ENCODE measurements at regions not wholly inside any gene's neighbourhood (a gene's known extent, or its start where the extent isn't known, plus 50 kb on each side); places are given as distances from the start of the nearest gene placed in this dataset.

DNA sequence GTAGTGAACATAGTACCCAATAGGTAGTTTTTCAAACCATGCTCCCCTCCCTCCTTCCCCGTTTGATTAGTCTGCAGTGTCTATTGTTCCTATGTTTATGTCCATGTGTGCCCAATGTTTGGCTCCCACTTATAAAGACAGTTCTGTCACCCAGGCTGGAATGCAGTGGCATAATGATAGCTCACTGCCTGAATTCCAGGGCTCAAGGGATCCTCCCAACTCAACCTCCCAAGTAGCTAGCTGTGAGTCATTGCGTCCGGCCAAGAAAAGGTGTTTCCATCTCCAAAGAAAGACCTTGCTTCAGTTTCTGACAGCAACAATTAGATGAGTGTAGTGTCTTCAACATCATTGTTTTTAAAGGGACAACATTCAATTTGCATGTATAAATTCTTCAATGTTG, 131.1 kb upstream of the CEP162 start:
- DNase-seq (ENCODE audit: insufficient read length, low spot score) = no peak
- no peak for FAIRE-seq
- TF ChIP-seq CTCF (IDR thresholded peaks at IDR 0.05; ENCODE audit: insufficient read depth, missing control alignments) = no peak

DNA sequence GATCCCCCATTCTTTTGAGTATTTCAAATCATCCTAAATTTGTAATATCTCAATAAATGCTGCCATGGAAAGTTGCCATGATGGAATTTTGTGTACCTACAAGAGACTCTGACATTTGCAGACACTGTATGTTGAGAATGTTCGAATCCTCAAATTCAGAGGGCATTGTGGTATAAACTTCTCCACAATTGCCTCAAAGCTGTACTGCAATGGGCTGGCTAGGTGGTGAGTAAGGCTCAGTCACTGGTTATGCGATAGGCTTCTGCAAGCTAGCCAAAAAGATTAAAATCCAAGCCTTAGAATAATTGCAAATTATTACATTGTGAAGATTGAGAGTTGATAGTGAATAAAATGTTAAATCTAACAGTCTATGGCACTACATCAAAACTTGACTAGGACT, 130.2 kb upstream of the CEP162 start:
- no peak for FAIRE-seq
- no peak for DNase-seq (ENCODE audit: insufficient read length, low spot score)
- no peak for TF ChIP-seq CTCF (IDR thresholded peaks at IDR 0.05; ENCODE audit: insufficient read depth, missing control alignments)

DNA sequence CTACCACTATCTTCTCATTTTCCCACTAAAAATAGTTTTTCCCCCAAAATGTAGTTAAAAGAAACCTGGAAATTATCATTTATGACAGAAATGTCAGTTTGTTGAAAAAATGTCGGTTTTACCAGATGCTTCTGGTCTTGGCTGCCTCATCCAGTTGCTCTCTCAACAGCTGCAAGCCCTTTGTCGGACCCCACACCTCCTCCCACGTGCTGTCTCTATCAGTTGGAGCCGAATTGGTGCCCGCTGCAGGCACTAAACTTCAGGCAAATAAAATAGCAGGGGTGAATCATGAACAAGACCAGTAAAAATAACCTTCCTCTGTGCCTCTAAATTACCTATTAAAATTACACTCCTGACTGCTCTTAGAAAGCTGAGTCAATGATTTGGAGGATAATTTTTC, 129.5 kb upstream of the CEP162 start:
- TF ChIP-seq CTCF (IDR thresholded peaks at IDR 0.05; ENCODE audit: insufficient read depth, missing control alignments) = no peak
- DNase-seq (ENCODE audit: insufficient read length, low spot score) (no peak), FAIRE-seq (no peak)

DNA sequence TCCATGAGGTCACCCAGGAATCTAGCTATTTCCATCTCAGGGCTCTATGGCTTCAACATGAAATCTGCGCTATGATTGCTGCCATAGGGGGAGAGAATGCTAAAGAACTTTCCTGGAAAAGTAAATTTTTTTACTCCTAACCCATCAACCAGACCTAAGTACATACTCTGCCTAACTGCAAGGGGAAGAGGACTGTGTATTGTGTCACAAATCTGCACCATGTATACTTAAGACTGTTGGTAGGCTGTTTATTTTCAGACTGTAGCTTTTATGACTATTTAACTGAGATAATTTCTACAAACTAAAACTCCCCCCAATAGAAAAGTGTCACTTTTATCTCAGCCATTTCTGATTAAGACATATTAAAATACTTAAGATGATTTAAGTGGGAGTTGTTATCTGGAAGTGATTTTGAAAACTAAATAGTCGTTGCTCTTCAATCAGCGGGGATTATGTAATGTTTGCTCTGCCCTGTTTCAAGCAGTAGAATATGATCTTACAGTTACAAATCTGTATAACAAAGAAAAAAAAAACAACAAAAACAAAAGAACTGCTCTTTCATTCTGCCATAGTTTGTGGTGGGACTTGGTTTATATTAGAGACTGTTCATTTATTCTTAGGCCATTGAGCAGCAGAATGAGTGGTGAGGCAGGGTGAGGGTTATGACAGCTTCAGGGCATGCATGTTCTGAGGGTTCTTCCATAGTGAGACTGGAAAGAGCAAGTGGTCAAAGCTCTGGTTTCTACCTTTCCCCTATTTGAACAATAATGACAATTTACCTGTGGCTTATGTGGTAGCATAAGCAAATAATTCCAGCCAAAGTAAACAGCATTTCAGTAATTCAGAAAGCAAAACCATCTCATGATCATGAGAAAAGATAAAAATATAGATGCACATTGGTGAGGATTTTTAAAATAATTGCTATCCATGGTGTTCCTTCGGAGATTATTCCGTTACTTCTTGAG, 126.3 kb upstream of the CEP162 start:
- FAIRE-seq (no peak), DNase-seq (ENCODE audit: insufficient read length, low spot score) (no peak)
- TF ChIP-seq CTCF (IDR thresholded peaks at IDR 0.05; ENCODE audit: insufficient read depth, missing control alignments) = no peak

DNA sequence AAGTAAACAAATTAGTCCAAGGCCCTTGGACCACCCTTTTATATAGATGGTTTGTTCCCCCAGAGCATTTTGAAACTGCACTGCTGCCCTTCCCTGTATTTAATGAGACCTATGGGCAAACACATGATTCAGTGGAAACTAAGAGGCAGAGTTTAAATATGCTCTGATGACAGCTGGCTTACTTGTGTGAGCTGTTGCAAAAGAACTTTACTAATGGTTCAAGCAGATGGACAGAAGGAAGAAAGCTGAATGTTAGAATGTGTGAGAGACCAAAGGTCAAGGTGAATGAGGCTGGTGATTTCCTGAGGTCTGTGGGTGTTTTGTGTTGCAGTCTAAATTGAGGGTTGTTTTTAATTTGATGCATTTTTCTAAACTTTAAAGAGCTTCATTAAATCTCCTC, 123.0 kb upstream of the CEP162 start:
- no peak for TF ChIP-seq CTCF (IDR thresholded peaks at IDR 0.05; ENCODE audit: insufficient read depth, missing control alignments)
- FAIRE-seq = no peak
- no peak for DNase-seq (ENCODE audit: insufficient read length, low spot score)

- TF ChIP-seq CTCF (IDR thresholded peaks at IDR 0.05; ENCODE audit: insufficient read depth, missing control alignments) = no peak
- no peak for DNase-seq (ENCODE audit: insufficient read length, low spot score)
- FAIRE-seq = no peak
Observed at GRCh38 chr6:84349542-84349941, 122.1 kb upstream of the CEP162 start.

GRCh38 chr6:84348801-84349200, 121.4 kb upstream of the CEP162 start:
- no peak for DNase-seq (ENCODE audit: insufficient read length, low spot score)
- no peak for TF ChIP-seq CTCF (IDR thresholded peaks at IDR 0.05; ENCODE audit: insufficient read depth, missing control alignments)
- FAIRE-seq = no peak
